ENCODE measurements at regions not wholly inside any gene's neighbourhood (a gene's known extent, or its start where the extent isn't known, plus 50 kb on each side); places are given as distances from the start of the nearest gene placed in this dataset.
"Not testable (repeated sequence)": the region's sequence is repeated elsewhere in the genome, so short reads cannot be mapped to it uniquely, and the experiment has no call there.

- no peak for DNase-seq (ENCODE audit: low read depth)
Observed at GRCh38 chr12:127820271-127820670, 446.7 kb upstream of the TMEM132C start.

- no peak for DNase-seq (ENCODE audit: low read depth)
Observed at GRCh38 chr12:127820846-127821245, 446.1 kb upstream of the TMEM132C start.

- DNase-seq (ENCODE audit: low read depth), result no peak
Observed at GRCh38 chr12:127822809-127823411, 444.1 kb upstream of the TMEM132C start.

- DNase-seq (ENCODE audit: low read depth), result no peak
Observed at GRCh38 chr12:127823801-127824200, 443.2 kb upstream of the TMEM132C start.

- no peak for DNase-seq (ENCODE audit: low read depth)
Observed at GRCh38 chr12:127829281-127830064, 437.5 kb upstream of the TMEM132C start.

GRCh38 chr12:127830065-127830460 is 436.9 kb upstream of the TMEM132C start:
- no peak for DNase-seq (ENCODE audit: low read depth)

- DNase-seq (ENCODE audit: low read depth), result no peak
Observed at GRCh38 chr12:127830730-127831129, 436.2 kb upstream of the TMEM132C start.

- DNase-seq (ENCODE audit: low read depth), result no peak
Observed at GRCh38 chr12:127832172-127832571, 434.8 kb upstream of the TMEM132C start.

- DNase-seq (ENCODE audit: low read depth), result not testable (repeated sequence)
Observed at GRCh38 chr12:127836802-127837201, 430.2 kb upstream of the TMEM132C start.

- no peak for DNase-seq (ENCODE audit: low read depth)
Observed at GRCh38 chr12:127857661-127858060, 409.3 kb upstream of the TMEM132C start.

GRCh38 chr12:127860536-127860935 is 406.4 kb upstream of the TMEM132C start:
- no peak for DNase-seq (ENCODE audit: low read depth)

GRCh38 chr12:127861406-127861805 is 405.6 kb upstream of the TMEM132C start:
- no peak for DNase-seq (ENCODE audit: low read depth)

- no peak for DNase-seq (ENCODE audit: low read depth)
Observed at GRCh38 chr12:127873306-127873705, 393.7 kb upstream of the TMEM132C start.

- DNase-seq (ENCODE audit: low read depth), result no peak
Observed at GRCh38 chr12:127881371-127882140, 385.4 kb upstream of the TMEM132C start.

- DNase-seq (ENCODE audit: low read depth), result no peak
Observed at GRCh38 chr12:127883013-127883412, 384.0 kb upstream of the TMEM132C start.

- no peak for DNase-seq (ENCODE audit: low read depth)
Observed at GRCh38 chr12:127885954-127886750, 380.8 kb upstream of the TMEM132C start.

GRCh38 chr12:127886827-127887226 is 380.1 kb upstream of the TMEM132C start:
- DNase-seq (ENCODE audit: low read depth), result no peak

- peak; percentile 22 for DNase-seq (ENCODE audit: low read depth)
Observed at GRCh38 chr12:127888943-127889719, 377.8 kb upstream of the TMEM132C start.

GRCh38 chr12:127893895-127894609 is 372.9 kb upstream of the TMEM132C start:
- no peak for DNase-seq (ENCODE audit: low read depth)

GRCh38 chr12:127896661-127897060 is 370.3 kb upstream of the TMEM132C start:
- no peak for DNase-seq (ENCODE audit: low read depth)

- no peak for DNase-seq (ENCODE audit: low read depth)
Observed at GRCh38 chr12:127898616-127899015, 368.4 kb upstream of the TMEM132C start.

All from stromal cell of bone marrow (primary cell).